ENCODE measurements at regions not wholly inside any gene's neighbourhood (a gene's known extent, or its start where the extent isn't known, plus 50 kb on each side); places are given as distances from the start of the nearest gene placed in this dataset.

GRCh38 chr20:24332956-24333355 lies 136.5 kb upstream of the SYNDIG1 start:
- DNase-seq, result no peak

GRCh38 chr20:24331939-24332338 lies 137.5 kb upstream of the SYNDIG1 start:
- DNase-seq, result no peak

GRCh38 chr20:24328901-24329300 lies 140.5 kb upstream of the SYNDIG1 start:
- no peak for DNase-seq

- DNase-seq, result no peak
These were observed 147.5 kb upstream of the SYNDIG1 start for GRCh38 chr20:24321973-24322372.

GRCh38 chr20:24318569-24319352 lies 150.7 kb upstream of the SYNDIG1 start:
- DNase-seq, result no peak

GRCh38 chr20:24317224-24317623 lies 152.2 kb upstream of the SYNDIG1 start:
- DNase-seq, result no peak

GRCh38 chr20:24316731-24317130 lies 152.7 kb upstream of the SYNDIG1 start:
- DNase-seq, result no peak

GRCh38 chr20:24314053-24314452 lies 155.4 kb upstream of the SYNDIG1 start:
- no peak for DNase-seq

- DNase-seq, result no peak
These were observed 159.8 kb upstream of the SYNDIG1 start for GRCh38 chr20:24309596-24309995.

GRCh38 chr20:24305371-24305770 lies 164.1 kb upstream of the SYNDIG1 start:
- no peak for DNase-seq

- DNase-seq, result no peak
These were observed 165.1 kb upstream of the SYNDIG1 start for GRCh38 chr20:24304291-24304690.

GRCh38 chr20:24303393-24304170 lies 165.8 kb upstream of the SYNDIG1 start:
- no peak for DNase-seq

- no peak for DNase-seq
These were observed 171.4 kb upstream of the SYNDIG1 start for GRCh38 chr20:24297993-24298392.

GRCh38 chr20:24296477-24297261 lies 172.8 kb upstream of the SYNDIG1 start:
- DNase-seq, result no peak

GRCh38 chr20:24291014-24291413 lies 178.4 kb upstream of the SYNDIG1 start:
- no peak for DNase-seq

GRCh38 chr20:24289737-24290481 lies 179.5 kb upstream of the SYNDIG1 start:
- no peak for DNase-seq

GRCh38 chr20:24283186-24283585 lies 186.2 kb upstream of the SYNDIG1 start:
- DNase-seq, result no peak

GRCh38 chr20:24277196-24277595 lies 192.2 kb upstream of the SYNDIG1 start:
- no peak for DNase-seq

GRCh38 chr20:24275946-24276705 lies 193.3 kb upstream of the SYNDIG1 start:
- no peak for DNase-seq

- DNase-seq, result no peak
These were observed 196.2 kb upstream of the SYNDIG1 start for GRCh38 chr20:24273251-24273650.

GRCh38 chr20:24261351-24261750 lies 208.1 kb upstream of the SYNDIG1 start:
- DNase-seq, result no peak

GRCh38 chr20:24257171-24257570 lies 212.3 kb upstream of the SYNDIG1 start:
- no peak for DNase-seq

All from NCI-H2107 (cell line).